Lung (tissue), 11 donors: ENCODE measurements at regions not wholly inside any gene's neighbourhood (a gene's known extent, or its start where the extent isn't known, plus 50 kb on each side); places are given as distances from the start of the nearest gene placed in this dataset.
"Not testable (repeated sequence)": the region's sequence is repeated elsewhere in the genome, so short reads cannot be mapped to it uniquely, and the experiment has no call there.

Source experiments
- ATAC-seq: fragments of 200-7000 bp; cut with Tn5 transposase; one replicate; pipeline ENCODE4 v1.9.1; 2020; ENCODE audit warnings: moderate number of reproducible peaks; ENCODE audit not compliant: insufficient read depth, low FRiP score
- DNase-seq, 3 donors: peaks; one replicate each; pipeline ENCODE4 v3.0.0-alpha.2; 2013 to 2017
- H3K27ac ChIP-seq, 2 donors: one replicate each; pipeline ENCODE4 v1.5.1; 2013; ENCODE audit warnings: mild to moderate bottlenecking in 2 of 2, moderate library complexity in 2 of 2, control low read depth in 1 of 2, inconsistent platforms in 1 of 2, low read depth in 1 of 2, low read length in 1 of 2
- H3K27me3 ChIP-seq, 3 donors: one replicate each; pipeline ENCODE4 v1.5.1; 2013; ENCODE audit warnings: low read length in 2 of 3; ENCODE audit not compliant: control insufficient read depth in 3 of 3, insufficient read depth in 3 of 3
- H3K36me3 ChIP-seq, 4 donors: one replicate each; pipeline ENCODE4 v1.5.1; 2013; ENCODE audit warnings: low read length in 4 of 4, mild to moderate bottlenecking in 1 of 4, moderate library complexity in 1 of 4; ENCODE audit not compliant: control insufficient read depth in 4 of 4, insufficient read depth in 4 of 4
- H3K4me1 ChIP-seq, 5 donors: one replicate each; pipeline ENCODE4 v1.5.1; 2013; ENCODE audit warnings: low read length in 5 of 5, mild to moderate bottlenecking in 2 of 5, moderate library complexity in 1 of 5; ENCODE audit not compliant: control insufficient read depth in 5 of 5, insufficient read depth in 5 of 5
- H3K4me3 ChIP-seq: one replicate; pipeline ENCODE4 v1.5.1; 2013; ENCODE audit warnings: mild to moderate bottlenecking, control low read depth, moderate library complexity
- H3K9ac ChIP-seq, 2 donors: one replicate each; pipeline ENCODE4 v1.5.1; 2013; ENCODE audit warnings: low read length in 2 of 2, control low read depth in 1 of 2; ENCODE audit not compliant: insufficient read depth in 1 of 2
- H3K9me3 ChIP-seq, 4 donors: one replicate each; pipeline ENCODE4 v1.5.1; 2013; ENCODE audit warnings: low read length in 3 of 4, mild to moderate bottlenecking in 1 of 4, moderate library complexity in 1 of 4; ENCODE audit not compliant: control insufficient read depth in 4 of 4, insufficient read depth in 3 of 4
- WGBS, 2 donors: extraction: QIAGEN DNeasy Blood & Tissue Kit; methylation state at CpG; one replicate each; pipeline ENCODE4 v1.1.7; 2013; 5-methylcytosine and 5-hydroxymethylcytosine counted together
- TF ChIP-seq, protein P1 (sequence below): IDR thresholded peaks from 2 replicates; pipeline ENCODE4 v1.5.1; 2012; ENCODE audit warnings: mild to moderate bottlenecking; ENCODE audit errors: control extremely low read depth, extremely low read depth
- donor health status: control.
- donor health status: control.
- donor health status: Bipolar disorder and iron deficiency.
- donor health status: healthy.
- donor health status: DM: yes; HTN: yes; CAD: no.

DNA sequence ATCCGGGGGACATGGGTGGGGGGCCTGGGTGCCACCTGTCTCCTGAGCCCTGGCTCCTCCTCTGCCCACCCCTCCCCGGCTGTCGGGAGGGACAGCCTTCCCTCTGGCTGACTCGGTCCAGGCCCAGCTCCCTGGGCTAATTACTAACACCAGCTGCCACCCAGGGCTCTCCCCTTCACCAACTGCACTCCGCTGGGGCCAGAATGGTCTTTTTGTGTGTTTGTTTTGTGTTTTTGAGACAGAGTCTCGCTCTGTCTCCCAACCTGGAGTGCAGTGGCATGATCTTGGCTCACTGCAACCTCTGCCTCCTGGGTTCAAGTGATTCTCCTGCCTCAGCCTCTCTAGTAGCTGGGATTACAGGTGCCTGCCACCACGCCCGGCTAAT, 126.9 kb upstream of the SMURF2 start:
- H3K36me3 ChIP-seq: peaks cover 2 to 34% (median 8%) of the 10 kb centered on the region in 4 donors
- 93 to 96% methylated on average over 6 to 8 of the region's 8 CpGs for WGBS, 2 donors
- H3K9me3 ChIP-seq, H3K27ac ChIP-seq, H3K9ac ChIP-seq, H3K4me1 ChIP-seq, H3K27me3 ChIP-seq, H3K4me3 ChIP-seq, DNase-seq, ATAC-seq: not testable (repeated sequence)

DNA sequence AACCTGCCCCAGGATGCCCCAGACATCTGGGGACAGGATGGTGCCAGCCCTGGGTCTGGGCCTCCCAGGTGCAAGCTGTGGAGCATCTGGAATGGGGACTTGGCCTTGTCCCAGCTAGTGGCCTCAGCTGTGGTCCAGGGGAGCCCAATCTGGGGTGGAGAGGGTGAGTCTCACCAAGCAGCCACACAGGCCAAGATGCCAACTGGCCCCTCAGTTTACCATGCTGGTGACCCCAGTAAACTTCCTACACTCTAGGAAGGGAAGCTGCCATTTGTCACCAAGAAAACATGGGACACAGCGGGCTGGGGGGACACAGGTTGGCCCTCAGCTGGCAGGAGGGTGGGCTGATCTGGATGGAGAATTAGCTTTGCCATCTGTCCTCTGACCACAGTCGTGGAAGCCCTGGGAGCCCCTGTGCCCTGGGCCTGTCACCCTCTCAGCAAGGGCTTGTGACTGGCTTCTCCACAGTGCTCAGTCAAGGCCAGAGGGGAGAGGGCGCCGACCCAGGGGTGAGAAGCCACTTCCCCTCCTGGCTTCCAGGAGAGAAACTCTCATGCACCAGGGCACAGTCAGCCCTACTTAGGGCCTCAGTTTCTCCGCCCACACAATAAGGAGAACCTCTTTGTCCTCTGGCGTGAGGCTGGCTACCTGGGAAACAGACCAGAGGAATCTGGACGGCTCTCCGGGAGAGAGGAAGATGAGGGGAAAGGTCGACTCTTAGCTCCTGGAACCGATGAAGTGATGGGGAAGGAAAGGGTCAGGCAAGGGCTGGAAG, 126.4 kb upstream of the SMURF2 start:
- H3K27ac ChIP-seq: no peak overlapping the region
- no peaks in the 10 kb centered on the region for H3K9me3 ChIP-seq
- no peak overlapping the region for H3K4me3 ChIP-seq
- no peak for ATAC-seq
- H3K27me3 ChIP-seq: no peaks in the 10 kb centered on the region
- WGBS, 2 donors: 80 to 89% methylated on average over 10 of the region's 10 CpGs
- peaks cover 0 to 5% (median 0%) of the 10 kb centered on the region in 5 donors for H3K4me1 ChIP-seq
- H3K36me3 ChIP-seq: peaks cover 2 to 37% (median 8%) of the 10 kb centered on the region in 4 donors
- TF ChIP-seq, protein P1, sequence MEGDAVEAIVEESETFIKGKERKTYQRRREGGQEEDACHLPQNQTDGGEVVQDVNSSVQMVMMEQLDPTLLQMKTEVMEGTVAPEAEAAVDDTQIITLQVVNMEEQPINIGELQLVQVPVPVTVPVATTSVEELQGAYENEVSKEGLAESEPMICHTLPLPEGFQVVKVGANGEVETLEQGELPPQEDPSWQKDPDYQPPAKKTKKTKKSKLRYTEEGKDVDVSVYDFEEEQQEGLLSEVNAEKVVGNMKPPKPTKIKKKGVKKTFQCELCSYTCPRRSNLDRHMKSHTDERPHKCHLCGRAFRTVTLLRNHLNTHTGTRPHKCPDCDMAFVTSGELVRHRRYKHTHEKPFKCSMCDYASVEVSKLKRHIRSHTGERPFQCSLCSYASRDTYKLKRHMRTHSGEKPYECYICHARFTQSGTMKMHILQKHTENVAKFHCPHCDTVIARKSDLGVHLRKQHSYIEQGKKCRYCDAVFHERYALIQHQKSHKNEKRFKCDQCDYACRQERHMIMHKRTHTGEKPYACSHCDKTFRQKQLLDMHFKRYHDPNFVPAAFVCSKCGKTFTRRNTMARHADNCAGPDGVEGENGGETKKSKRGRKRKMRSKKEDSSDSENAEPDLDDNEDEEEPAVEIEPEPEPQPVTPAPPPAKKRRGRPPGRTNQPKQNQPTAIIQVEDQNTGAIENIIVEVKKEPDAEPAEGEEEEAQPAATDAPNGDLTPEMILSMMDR: no peak
- no peak for DNase-seq
- no peak overlapping the region for H3K9ac ChIP-seq

DNA sequence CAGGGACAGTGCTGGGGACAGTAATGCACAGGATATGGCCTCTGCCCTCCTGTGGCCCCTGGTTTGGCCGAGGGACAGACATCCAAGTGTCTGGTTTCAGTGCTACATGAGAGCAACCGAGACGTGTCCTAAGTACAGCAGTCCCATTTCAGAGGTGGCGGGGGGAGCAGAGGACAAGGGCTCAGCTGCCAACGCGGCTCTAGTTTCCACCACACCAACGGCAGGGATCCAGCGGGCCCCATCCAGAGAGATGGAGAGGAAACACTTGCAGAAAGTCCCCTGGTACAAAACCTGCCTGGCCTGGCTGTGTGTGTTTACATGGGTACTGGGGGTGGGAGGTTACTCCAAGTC, 125.8 kb upstream of the SMURF2 start:
- no peak for ATAC-seq
- WGBS, 2 donors: 81 to 84% methylated on average over 8 of the region's 8 CpGs
- Histone ChIP-seq H3K27ac (no peak overlapping the region), H3K9me3 (no peaks in the 10 kb centered on the region), H3K36me3 (peaks cover 2 to 41% (median 8%) of the 10 kb centered on the region in 4 donors), H3K4me3 (no peak overlapping the region), H3K4me1 (peaks cover 0 to 3% (median 0%) of the 10 kb centered on the region in 5 donors), H3K9ac (no peak overlapping the region), H3K27me3 (peaks cover 0 to 1% (median 0%) of the 10 kb centered on the region in 3 donors)
- no peak for DNase-seq
- TF ChIP-seq, protein P1: no peak

DNA sequence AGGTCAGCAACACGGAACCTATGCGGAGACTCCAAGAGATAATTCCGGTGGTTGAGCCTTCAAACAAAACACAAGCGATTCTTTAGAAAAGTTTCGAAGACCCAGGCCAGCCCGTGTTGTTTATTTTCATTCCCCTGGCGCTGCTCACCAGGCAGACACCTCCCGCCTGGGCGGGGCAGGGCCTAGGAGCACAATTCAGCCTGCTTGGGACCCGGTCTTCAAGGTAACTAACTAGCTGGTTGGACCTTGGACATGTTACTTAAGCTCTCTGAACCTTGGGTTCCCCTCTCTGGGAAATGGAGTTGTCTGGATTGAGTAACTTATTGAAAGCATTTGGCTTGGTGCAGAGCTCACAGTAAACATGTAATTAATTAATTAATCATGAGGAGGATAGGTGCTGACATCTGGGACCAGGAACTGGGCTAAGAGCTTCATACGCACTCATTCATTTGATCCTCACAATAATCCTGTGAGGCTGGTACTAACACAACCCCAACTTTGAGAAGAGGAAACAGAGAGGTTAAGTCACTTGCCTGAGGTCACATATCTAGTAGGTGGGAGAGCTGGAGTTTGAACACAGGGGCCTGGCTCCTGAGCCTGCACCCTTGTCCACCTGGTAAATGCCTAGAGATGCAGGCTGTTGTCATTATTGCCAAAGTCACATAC, 125.3 kb upstream of the SMURF2 start:
- ATAC-seq (no peak), DNase-seq (no peak)
- H3K9ac ChIP-seq: no peak overlapping the region
- no peak overlapping the region for H3K27ac ChIP-seq
- H3K4me1 ChIP-seq: peaks cover 0 to 3% (median 0%) of the 10 kb centered on the region in 5 donors
- H3K9me3 ChIP-seq: no peaks in the 10 kb centered on the region
- peaks cover 2 to 41% (median 8%) of the 10 kb centered on the region in 4 donors for H3K36me3 ChIP-seq
- peaks cover 0 to 4% (median 0%) of the 10 kb centered on the region in 3 donors for H3K27me3 ChIP-seq
- TF ChIP-seq, protein P1: no peak
- WGBS, 2 donors: 88% methylated on average over 11 of the region's 11 CpGs
- no peak overlapping the region for H3K4me3 ChIP-seq
